ENCODE measurements at regions not wholly inside any gene's neighbourhood (a gene's known extent, or its start where the extent isn't known, plus 50 kb on each side); places are given as distances from the start of the nearest gene placed in this dataset.

- DNase-seq (ENCODE audit: low spot score) = no peak
Measured at GRCh38 chr2:176732780-176733179, 463.5 kb downstream of the MTX2 start.

DNA sequence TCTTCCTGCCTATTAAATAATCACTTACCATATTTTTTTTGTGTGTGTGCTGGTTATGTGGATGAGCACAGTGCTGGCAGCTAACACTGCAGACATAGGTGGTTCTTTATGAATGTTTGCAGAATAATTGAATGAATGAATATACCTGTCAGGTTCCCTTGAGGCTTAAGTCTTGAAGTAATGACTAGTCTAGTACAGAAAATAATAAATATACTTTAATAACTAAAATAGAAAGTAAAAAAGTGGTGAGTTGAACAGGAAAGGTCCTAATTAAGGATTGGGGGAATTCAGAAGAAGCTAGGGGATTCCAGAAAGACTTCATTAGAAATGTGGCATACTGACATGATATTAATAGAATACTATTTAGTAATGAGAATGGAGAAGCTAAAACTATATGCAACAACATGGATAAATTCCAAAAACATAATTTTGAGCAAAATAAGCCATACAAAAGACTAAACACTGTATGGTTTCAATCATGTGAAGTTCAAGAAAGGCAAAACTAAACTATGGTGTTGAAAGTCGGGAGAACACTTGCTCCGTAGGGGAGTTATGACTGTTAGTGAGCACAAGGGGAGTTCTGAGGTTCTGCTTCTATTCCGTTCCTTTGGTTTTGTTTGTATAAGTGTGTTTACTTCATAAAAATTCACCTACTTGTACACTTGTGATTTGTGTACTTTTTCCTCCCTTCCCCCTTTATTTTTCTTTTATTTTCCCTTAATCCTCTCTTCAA lies 464.6 kb downstream of the MTX2 start:
- no peak for DNase-seq (ENCODE audit: low spot score)

DNA sequence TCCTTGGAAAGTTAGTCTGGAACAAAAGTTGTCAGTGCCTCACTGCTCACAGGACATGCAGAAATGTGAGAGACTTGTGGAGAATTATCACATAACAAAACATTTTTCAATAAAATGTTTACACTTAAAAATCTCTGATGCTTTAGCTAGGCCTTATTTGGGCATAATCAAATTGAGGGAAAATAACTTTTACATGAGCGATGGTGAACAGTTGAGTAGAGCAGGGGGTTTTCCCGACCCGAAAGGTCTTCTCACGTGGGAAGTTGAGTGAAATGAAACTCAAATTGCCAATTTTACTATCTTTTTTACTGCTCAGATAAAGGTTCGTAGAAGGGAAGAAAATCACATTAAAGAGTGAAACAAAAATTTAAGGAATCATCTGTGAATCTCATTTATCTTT lies 465.6 kb downstream of the MTX2 start:
- no peak for DNase-seq (ENCODE audit: low spot score)

DNA sequence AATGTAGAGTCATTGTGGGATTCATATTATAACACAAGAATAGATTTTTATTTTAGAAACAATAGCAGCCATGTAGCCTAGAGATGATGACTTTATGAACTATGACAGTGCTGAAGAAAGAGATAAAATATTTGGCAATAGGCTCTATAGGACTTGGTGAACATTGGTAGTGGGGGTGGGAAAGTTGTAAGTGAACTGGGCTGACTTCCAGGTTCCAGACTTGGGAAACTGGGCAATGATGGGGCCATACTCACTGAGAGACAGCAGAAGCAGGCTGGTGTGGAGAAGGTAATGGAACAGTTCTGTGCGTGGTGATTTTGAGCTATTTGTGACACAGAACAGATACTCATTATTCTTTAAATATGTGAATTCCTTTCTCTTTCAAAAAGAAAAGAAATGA lies 470.3 kb upstream of the HNRNPA3 start:
- no peak for DNase-seq (ENCODE audit: low spot score)

DNA sequence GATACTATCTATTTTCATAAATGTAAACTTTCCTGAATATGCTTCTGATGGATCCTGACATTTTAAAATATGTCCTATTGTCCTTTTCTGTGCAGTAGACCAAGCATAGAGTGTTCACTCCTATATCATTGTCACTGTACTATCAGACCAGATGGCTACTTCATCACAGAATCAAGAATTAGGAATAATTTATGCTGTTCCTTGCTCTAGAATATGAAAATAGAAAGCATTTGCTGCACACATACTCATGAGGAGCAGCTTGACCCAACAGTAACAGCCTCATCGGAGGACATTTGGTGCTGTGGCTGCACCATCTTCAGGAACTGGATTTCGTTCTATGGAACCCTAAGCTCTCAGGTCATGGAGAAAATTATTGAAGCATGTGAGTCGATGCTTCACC lies 468.9 kb upstream of the HNRNPA3 start:
- DNase-seq (ENCODE audit: low spot score) = no peak

DNA sequence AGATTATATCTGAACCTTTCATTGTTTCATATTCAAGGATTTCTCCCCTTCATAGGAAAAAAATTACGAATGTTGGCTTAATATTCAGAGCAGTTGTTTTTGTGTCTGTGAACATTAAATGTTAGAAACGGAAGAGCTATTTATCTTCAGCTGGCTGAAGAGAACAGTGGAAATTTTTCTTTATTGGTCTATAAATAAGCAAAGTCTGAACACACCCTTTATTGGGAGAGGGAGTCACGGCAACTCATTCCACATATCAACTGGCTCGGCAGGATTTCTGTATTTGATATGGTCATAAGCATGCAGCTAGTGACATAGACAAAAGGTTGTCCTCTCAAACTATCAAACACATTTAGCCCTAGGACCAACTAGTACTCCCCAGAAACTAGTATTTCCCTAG lies 468.4 kb upstream of the HNRNPA3 start:
- no peak for DNase-seq (ENCODE audit: low spot score)

DNA sequence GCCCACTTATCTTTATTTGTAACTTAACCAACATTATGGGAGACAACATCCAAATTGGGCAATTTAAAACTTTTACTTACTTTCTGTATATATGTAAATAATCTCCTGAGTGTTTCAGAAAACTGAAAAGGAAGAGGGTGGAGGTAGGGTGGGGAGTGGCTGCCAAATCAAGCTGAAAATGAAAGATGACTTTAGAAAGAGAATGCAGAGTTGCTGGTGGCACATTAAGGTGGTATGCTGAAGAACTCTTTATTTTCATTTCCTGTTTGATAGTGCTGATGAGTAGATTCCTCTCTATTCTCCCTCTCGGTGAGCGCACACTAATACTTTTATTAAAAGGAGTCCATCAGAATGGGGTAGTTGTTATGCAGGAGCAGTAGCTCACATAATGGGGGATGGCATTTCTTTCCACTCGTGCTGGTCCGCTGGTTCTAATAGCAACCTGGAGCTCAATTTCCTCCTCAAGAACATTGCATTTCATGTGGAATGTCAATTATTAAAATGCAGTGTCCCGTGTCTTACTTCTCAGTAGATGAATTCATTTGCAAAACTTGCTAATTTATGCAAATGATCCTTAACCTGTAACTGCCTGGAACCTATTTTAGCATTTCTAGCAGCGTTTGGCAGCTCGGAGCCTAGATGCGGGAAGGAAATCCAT lies 466.9 kb upstream of the HNRNPA3 start:
- no peak for DNase-seq (ENCODE audit: low spot score)

- DNase-seq (ENCODE audit: low spot score) = no peak
Measured at GRCh38 chr2:176746411-176746810, 466.2 kb upstream of the HNRNPA3 start.

DNA sequence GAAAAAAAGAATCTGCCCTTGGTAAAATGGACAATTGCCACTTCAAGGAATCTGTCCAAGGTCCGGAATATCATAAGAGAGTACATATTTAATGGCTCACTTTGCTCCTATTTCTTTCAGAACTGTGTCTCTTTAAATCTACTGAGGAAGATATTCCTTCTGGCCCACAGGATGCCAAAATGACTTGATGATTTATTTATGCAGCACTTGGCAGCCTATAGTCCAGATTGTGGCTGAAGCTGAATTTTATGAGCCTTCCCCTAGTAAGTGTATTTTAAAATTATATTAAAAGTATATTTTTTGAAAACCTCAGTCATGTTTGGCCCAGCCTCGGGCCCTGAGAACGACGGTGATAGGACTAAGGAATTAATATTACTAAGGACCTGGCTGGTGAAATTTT lies 465.1 kb upstream of the HNRNPA3 start:
- DNase-seq (ENCODE audit: low spot score) = no peak

DNA sequence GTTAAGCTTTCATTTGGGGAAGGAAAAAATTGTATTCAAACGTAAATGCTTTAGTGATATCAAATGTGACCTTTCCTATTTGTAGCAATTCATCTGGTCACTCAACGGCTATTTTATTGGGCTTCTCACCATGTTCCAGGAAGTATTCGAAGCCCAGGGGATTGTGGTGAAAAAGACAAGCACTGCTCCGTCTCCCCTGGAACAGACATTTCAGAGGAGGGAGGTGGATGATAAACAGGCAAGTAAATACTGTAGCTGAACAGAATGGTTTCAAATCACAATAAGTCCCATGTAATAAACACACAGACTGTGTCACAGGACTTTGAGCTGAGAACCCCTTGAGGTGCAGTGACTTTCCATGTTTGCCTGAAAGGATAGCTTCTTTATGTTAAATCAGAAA lies 464.7 kb upstream of the HNRNPA3 start:
- DNase-seq (ENCODE audit: low spot score) = no peak

DNA sequence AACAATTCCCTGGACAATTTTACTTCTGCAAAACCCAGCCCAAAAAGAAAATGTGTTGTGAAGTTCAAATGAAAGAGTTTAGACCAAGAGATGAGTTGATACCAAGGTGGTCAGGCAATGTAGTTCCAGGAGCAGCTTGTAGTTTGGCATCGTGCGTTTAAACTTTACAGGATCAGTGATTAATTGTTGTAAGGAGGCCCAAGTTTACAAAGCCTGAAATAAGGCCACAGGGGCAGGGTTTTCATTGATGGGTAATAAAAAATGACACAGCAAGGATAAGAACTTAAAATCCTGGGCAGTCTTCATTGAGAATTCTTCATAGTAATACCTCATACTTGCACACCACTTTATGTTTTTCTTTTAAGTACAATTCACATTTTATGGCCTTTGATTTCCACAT lies 463.9 kb upstream of the HNRNPA3 start:
- no peak for DNase-seq (ENCODE audit: low spot score)

- DNase-seq (ENCODE audit: low spot score) = no peak
Measured at GRCh38 chr2:176751314-176752227, 461.0 kb upstream of the HNRNPA3 start.

DNA sequence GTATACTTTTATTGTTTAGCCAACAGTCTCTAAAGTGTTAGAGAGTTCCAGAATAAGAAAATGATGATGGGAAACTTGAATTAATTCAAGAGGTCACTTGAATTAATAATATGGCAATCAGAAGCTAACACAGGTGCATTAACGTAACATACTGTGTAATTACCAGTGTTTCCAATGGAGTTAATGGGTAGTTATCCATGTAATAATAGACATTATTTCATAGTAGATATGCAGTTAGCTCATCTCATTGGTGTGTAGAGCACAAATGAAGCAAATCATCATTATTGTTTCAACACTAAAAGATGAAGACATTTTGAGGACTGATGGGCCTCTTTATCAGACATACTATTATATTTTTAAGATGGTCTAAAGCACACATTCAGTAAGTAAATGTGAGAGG lies 460.3 kb upstream of the HNRNPA3 start:
- no peak for DNase-seq (ENCODE audit: low spot score)

- no peak for DNase-seq (ENCODE audit: low spot score)
Measured at GRCh38 chr2:176753205-176753604, 459.4 kb upstream of the HNRNPA3 start.

GRCh38 chr2:176753752-176754474 lies 458.7 kb upstream of the HNRNPA3 start:
- DNase-seq (ENCODE audit: low spot score) = no peak

- DNase-seq (ENCODE audit: low spot score) = no peak
Measured at GRCh38 chr2:176755537-176756135, 457.0 kb upstream of the HNRNPA3 start.

- no peak for DNase-seq (ENCODE audit: low spot score)
Measured at GRCh38 chr2:176758426-176758825, 454.2 kb upstream of the HNRNPA3 start.

DNA sequence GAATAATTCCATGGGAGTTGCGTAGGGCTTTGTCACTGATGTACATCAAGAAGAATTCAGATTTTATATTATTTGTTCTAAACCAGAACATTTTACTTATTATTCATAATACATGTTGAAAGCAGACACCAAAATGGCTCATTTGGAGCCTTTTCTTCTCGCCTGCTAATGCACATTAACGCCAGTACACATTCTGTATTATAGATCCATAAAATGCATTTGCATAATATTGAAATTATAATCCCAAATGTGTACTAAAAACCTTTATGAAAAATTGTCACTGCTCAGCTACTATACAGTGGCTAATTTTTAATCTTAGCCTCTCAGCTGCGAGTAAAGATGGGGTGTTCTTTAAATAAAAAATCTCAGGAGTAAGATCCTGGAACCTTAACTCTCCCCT lies 452.2 kb upstream of the HNRNPA3 start:
- DNase-seq (ENCODE audit: low spot score) = no peak

GRCh38 chr2:176763130-176763529 lies 449.5 kb upstream of the HNRNPA3 start:
- no peak for DNase-seq (ENCODE audit: low spot score)

DNA sequence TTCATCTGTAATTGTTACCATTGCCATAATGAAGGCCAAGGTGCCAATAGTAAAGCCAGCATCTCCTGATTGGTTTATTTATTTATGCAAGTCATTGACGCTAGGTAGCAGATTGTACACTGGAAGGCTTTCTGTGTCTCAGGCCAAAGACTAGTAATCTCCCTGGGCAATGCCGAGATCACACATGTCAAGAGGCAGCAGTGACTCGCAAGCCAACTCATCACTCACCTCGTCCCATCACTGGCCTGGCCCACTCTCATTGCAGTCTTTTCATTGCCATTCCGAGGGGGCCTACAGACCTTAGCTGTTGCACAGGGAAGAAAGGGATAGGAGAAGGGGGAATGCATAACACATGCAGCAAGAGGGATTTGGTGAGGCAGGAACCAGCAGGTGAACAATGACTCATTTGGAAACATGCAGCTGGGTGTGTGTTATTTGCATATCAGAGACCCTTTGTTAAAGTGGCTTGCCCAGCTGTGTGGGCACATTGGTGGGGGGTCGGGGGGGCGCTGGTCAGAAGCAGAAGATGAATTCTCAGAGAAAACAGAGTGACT lies 448.7 kb upstream of the HNRNPA3 start:
- DNase-seq (ENCODE audit: low spot score) = no peak

GRCh38 chr2:176764921-176765320 lies 447.7 kb upstream of the HNRNPA3 start:
- DNase-seq (ENCODE audit: low spot score) = no peak

DNA sequence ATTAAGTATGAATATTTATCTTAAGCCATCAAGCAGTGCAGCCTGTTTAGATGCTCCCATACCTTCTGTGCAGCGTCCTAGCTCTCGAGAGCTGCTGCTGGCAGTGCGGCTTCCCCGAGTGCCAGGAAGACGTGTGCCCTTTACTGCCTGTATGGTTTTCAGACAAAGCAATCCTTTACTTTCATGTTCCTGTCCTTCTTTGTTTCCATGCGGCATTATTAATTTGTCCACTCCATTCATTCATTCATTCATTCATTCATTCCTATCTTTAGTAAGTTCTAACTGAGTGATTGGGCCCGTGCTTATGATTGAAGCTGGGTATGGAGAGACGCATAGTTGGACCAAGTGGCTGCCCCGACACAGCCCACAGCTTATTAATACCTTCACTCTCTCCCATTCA lies 446.6 kb upstream of the HNRNPA3 start:
- no peak for DNase-seq (ENCODE audit: low spot score)

All from hematopoietic multipotent progenitor cell treated with erythropoietin and hydrocortisone succinate and interleukin-3 and kit ligand, for 17 days (in vitro differentiated cells).